Sigmoid colon (tissue), 4 donors: ENCODE measurements at regions not wholly inside any gene's neighbourhood (a gene's known extent, or its start where the extent isn't known, plus 50 kb on each side); places are given as distances from the start of the nearest gene placed in this dataset.

Experiments used
- CTCF ChIP-seq, 4 experiments: fragments of 450-650 bp in 3 of 4; fragments of 200-600 bp in 1 of 4; IDR thresholded peaks; one replicate each; pipeline ENCODE4 v1.5.1; 2016 to 2019; ENCODE audit warnings: antibody characterized with exemption in 4 of 4, mild to moderate bottlenecking in 3 of 4, moderate library complexity in 2 of 4
- POLR2AphosphoS5 ChIP-seq, 4 donors: sonication (generic); formaldehyde crosslinking; IDR thresholded peaks; one replicate each; pipeline ENCODE4 v1.6.1; 2017; ENCODE audit warnings: antibody characterized with exemption in 4 of 4

GRCh38 chr11:92744929-92745585 lies 224.4 kb upstream of the MTNR1B start:
- TF ChIP-seq CTCF (IDR thresholded peaks at IDR 0.05) (no peak), POLR2AphosphoS5 (IDR thresholded peaks at IDR 0.05) (no peak)
